ENCODE measurements at regions not wholly inside any gene's neighbourhood (a gene's known extent, or its start where the extent isn't known, plus 50 kb on each side); places are given as distances from the start of the nearest gene placed in this dataset.
A peak's percentile ranks its signal among the peaks of the same experiment; 100 is the strongest.

GRCh38 chr11:130700092-130700491, 216.2 kb downstream of the SNX19 start:
- H3K4me3 ChIP-seq (replicated peaks; ENCODE audit: low read depth, low read length) = no peak overlapping the region
- no peak for TF ChIP-seq CTCF (IDR thresholded peaks at IDR 0.05; ENCODE audit: low read length, missing control alignments)
- DNase-seq (ENCODE audit: low read depth) = no peak

DNA sequence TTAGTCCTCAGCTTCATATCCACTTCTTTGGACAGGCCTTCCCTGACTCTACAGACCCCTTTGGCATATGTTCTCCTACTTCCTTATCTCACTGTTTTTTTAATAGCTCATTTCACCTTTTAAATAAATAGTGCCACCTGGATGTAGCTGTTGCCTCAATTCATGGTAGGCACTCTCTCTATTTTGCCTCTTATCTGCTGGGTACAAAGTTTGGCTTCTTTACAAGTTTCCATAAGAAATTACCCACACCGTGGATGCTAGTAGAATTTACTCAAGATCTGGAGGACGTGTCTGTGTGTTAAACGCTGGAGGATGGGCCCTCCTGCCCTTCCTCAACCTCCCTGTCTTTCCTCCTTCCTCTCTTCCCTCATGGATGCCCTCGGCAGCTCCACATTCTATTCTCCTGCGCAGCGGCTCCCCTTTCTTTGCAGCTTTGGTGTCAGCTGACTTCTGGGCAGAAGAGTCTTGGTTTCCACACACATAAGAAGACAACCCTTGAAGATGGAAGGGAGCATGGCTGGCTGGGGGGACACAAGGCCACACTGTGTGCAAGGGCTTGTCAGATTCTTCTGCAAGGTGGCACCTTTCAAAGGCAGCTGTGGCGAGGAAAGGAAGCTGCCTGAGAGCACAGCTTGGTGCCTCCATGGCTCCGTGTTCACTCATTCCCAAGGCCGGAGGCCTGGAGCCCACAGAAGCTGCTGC, 212.6 kb downstream of the SNX19 start:
- no peak for TF ChIP-seq CTCF (IDR thresholded peaks at IDR 0.05; ENCODE audit: low read length, missing control alignments)
- no peak for DNase-seq (ENCODE audit: low read depth)
- H3K4me3 ChIP-seq (replicated peaks; ENCODE audit: low read depth, low read length) = no peak overlapping the region

GRCh38 chr11:130705670-130706421, 210.4 kb downstream of the SNX19 start:
- no peak for TF ChIP-seq CTCF (IDR thresholded peaks at IDR 0.05; ENCODE audit: low read length, missing control alignments)
- no peak overlapping the region for H3K4me3 ChIP-seq (replicated peaks; ENCODE audit: low read depth, low read length)
- no peak for DNase-seq (ENCODE audit: low read depth)

DNA sequence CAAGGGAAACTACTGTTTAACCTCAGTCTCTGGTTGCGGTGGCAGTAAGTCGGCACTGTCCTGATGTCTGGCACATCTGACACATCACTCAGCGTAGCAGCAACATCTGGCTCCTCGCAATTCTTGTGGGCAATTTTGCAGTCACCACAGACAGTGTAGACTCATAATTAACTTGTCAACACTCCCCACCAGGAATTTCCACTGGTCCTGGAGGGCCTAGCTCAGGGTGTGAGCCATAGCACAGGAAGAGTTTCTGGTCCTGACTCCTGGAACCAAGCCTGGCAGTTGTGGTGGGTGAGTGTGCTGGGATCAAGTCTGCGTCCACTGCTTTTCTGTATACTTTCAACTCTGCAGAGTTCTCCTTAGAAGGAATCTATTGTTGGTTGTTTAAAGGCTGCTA, 209.7 kb downstream of the SNX19 start:
- TF ChIP-seq CTCF (IDR thresholded peaks at IDR 0.05; ENCODE audit: low read length, missing control alignments) = no peak
- H3K4me3 ChIP-seq (replicated peaks; ENCODE audit: low read depth, low read length) = no peak overlapping the region
- DNase-seq (ENCODE audit: low read depth) = peak; percentile 12

- DNase-seq (ENCODE audit: low read depth) = no peak
- no peak overlapping the region for H3K4me3 ChIP-seq (replicated peaks; ENCODE audit: low read depth, low read length)
- TF ChIP-seq CTCF (IDR thresholded peaks at IDR 0.05; ENCODE audit: low read length, missing control alignments) = no peak
These were observed 209.1 kb downstream of the SNX19 start for GRCh38 chr11:130707217-130707616.

DNA sequence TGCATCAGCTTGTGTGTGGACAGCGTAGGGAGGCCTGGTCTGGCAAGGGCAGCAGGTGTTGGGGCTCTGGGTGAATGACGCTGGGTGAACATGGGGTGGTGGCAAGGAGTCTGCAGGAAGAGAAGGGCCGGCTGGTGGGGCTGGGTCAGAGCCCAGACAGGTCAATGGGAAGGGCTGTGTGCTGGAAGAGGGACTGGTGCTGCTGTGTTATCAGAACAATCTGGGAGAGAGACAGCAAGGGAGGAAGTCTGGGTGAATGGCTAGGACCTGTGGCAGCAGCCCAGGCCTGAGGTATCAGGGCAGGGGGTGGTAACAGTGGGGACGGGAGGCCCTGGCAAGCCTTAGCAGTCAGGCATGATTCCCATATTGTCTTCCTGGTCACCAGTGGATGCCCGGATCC, 206.7 kb downstream of the SNX19 start:
- no peak overlapping the region for H3K4me3 ChIP-seq (replicated peaks; ENCODE audit: low read depth, low read length)
- DNase-seq (ENCODE audit: low read depth) = no peak
- TF ChIP-seq CTCF (IDR thresholded peaks at IDR 0.05; ENCODE audit: low read length, missing control alignments) = no peak

All from fibroblast of pulmonary artery (primary cell).